Body of pancreas (tissue), 4 donors: ENCODE measurements at regions not wholly inside any gene's neighbourhood (a gene's known extent, or its start where the extent isn't known, plus 50 kb on each side); places are given as distances from the start of the nearest gene placed in this dataset.

Source experiments
- CTCF ChIP-seq, 7 experiments: fragments of 450-650 bp in 4 of 7; fragments of 200-600 bp in 3 of 7; sonication (generic) in 3 of 7; IDR thresholded peaks; one replicate each; pipeline ENCODE4 v1.5.1; 2016 to 2019; ENCODE audit warnings: antibody characterized with exemption in 7 of 7
- POLR2A ChIP-seq, 3 donors: fragments of 450-650 bp; IDR thresholded peaks; one replicate each; pipeline ENCODE4 v1.6.1; 2016; ENCODE audit warnings: antibody characterized with exemption in 3 of 3, mild to moderate bottlenecking in 2 of 3

GRCh38 chr2:156182132-156182531, 150.4 kb downstream of the NR4A2 start:
- TF ChIP-seq CTCF (IDR thresholded peaks at IDR 0.05): no peak
- TF ChIP-seq POLR2A (IDR thresholded peaks at IDR 0.05): peak in 1 of 3 donors; percentile 36
